ENCODE measurements at regions not wholly inside any gene's neighbourhood (a gene's known extent, or its start where the extent isn't known, plus 50 kb on each side); places are given as distances from the start of the nearest gene placed in this dataset.

GRCh38 chr1:232105561-232105960, 479.0 kb downstream of the DISC1 start:
- no peak for TF ChIP-seq CTCF (IDR thresholded peaks at IDR 0.05)
- DNase-seq (no peak), ATAC-seq (no peak)
- Histone ChIP-seq H3K27me3 (peaks cover 0 to 5% (median 0%) of the 10 kb centered on the region in 7 donors), H3K4me1 (no peaks in the 10 kb centered on the region), H3K36me3 (no peaks in the 10 kb centered on the region), H3K27ac (no peak overlapping the region), H3K4me3 (no peak overlapping the region), H3K9me3 (peaks cover 0 to 2% (median 0%) of the 10 kb centered on the region in 11 donors)
- WGBS, 2 donors: 84 to 87% methylated on average over 7 of the region's 7 CpGs
- intact Hi-C loops (cut with DNase I): no loop called here

GRCh38 chr1:232101231-232101630, 474.6 kb downstream of the DISC1 start:
- 91 to 94% methylated on average over 1 of the region's 1 CpG for WGBS, 2 donors
- Histone ChIP-seq H3K4me3 (no peak overlapping the region), H3K9me3 (peaks cover 0 to 9% (median 0%) of the 10 kb centered on the region in 11 donors), H3K36me3 (no peaks in the 10 kb centered on the region), H3K27me3 (no peaks in the 10 kb centered on the region), H3K4me1 (no peaks in the 10 kb centered on the region), H3K27ac (no peak overlapping the region)
- intact Hi-C loops (cut with DNase I): no loop called here
- DNase-seq: no peak
- no peak for TF ChIP-seq CTCF (IDR thresholded peaks at IDR 0.05)
- no peak for ATAC-seq

GRCh38 chr1:232096751-232097150, 470.2 kb downstream of the DISC1 start:
- H3K9me3 ChIP-seq: peaks cover 0 to 9% (median 0%) of the 10 kb centered on the region in 11 donors
- H3K36me3 ChIP-seq: no peaks in the 10 kb centered on the region
- 94 to 96% methylated on average over 3 of the region's 3 CpGs for WGBS, 2 donors
- H3K27ac ChIP-seq: no peak overlapping the region
- no peaks in the 10 kb centered on the region for H3K4me1 ChIP-seq
- no peak overlapping the region for H3K4me3 ChIP-seq
- ATAC-seq (no peak), DNase-seq (no peak)
- H3K27me3 ChIP-seq: no peaks in the 10 kb centered on the region
- intact Hi-C loops (cut with DNase I): no loop called here
- no peak for TF ChIP-seq CTCF (IDR thresholded peaks at IDR 0.05)
